Glutamatergic neuron (in vitro differentiated cells): ENCODE measurements at regions not wholly inside any gene's neighbourhood (a gene's known extent, or its start where the extent isn't known, plus 50 kb on each side); places are given as distances from the start of the nearest gene placed in this dataset.

ENCODE experiments used
- DNase-seq: peaks from one replicate; pipeline ENCODE4 v3.0.0; 2022
- H3K27ac Mint-ChIP-seq: one replicate; pipeline ENCODE4 v1.8.0; 2020; ENCODE audit warnings: mild to moderate bottlenecking, mixed read lengths, inconsistent platforms; ENCODE audit not compliant: unreplicated experiment
- H3K27me3 Mint-ChIP-seq: one replicate; pipeline ENCODE4 v1.8.0; 2020; ENCODE audit warnings: mild to moderate bottlenecking, moderate library complexity, mixed read lengths, inconsistent platforms; ENCODE audit not compliant: unreplicated experiment
- H3K36me3 Mint-ChIP-seq: one replicate; pipeline ENCODE4 v1.8.0; 2020; ENCODE audit warnings: mild to moderate bottlenecking, mixed read lengths, inconsistent platforms; ENCODE audit not compliant: unreplicated experiment
- H3K4me1 Mint-ChIP-seq: one replicate; pipeline ENCODE4 v1.8.0; 2020; ENCODE audit warnings: mild to moderate bottlenecking, low read depth, mixed read lengths, inconsistent platforms; ENCODE audit not compliant: unreplicated experiment
- H3K4me3 Mint-ChIP-seq: one replicate; pipeline ENCODE4 v1.8.0; 2020; ENCODE audit warnings: mild to moderate bottlenecking, mixed read lengths, inconsistent platforms; ENCODE audit not compliant: unreplicated experiment
- H3K9me3 Mint-ChIP-seq: one replicate; pipeline ENCODE4 v1.8.0; 2020; ENCODE audit warnings: mild to moderate bottlenecking, moderate library complexity, mixed read lengths, inconsistent platforms; ENCODE audit not compliant: unreplicated experiment
- TF ChIP-seq, protein P1 (sequence below): fragments of 200-600 bp; sonication (generic); IDR thresholded peaks from one replicate; pipeline ENCODE4 v1.5.0; 2021; ENCODE audit not compliant: partially characterized antibody, unreplicated experiment

DNA sequence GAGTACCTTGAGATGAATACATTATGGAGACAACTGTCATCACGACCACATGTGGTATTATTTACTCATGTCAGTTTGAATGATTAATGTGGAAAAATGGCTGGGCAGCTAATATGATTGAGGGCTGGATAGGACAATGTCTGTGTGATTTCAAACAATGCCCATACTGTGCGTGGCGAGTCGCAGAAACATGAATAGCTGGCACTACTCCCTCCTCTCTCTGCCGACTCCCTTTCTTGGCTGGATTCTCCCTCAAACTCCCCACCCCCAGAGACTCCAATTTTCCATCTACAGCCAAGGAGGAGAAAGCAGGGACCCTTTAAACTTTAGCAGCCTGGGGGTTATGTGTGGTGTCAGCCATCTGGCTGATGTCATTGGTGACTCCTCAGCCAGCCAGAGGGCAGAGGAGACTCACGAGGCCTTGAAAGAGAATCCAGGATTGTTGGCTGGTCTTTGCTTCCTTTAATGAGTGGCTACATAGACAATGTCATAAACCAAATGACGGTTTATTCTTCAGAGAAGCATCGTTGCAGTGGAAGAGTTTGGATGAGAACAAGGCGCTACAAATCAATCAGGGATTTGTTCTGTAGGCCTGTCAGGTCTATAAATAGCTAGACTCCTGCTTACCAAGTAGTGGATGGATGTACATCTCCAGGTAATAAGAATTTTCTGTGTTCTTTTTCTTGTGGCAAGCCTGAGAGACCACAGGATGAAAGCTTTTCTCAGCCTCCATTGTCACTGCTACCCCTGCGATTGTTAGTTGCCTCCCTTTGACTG, 165.6 kb downstream of the DLEU7 start:
- H3K4me3 Mint-ChIP-seq: no peak overlapping the region
- TF ChIP-seq, protein P1, sequence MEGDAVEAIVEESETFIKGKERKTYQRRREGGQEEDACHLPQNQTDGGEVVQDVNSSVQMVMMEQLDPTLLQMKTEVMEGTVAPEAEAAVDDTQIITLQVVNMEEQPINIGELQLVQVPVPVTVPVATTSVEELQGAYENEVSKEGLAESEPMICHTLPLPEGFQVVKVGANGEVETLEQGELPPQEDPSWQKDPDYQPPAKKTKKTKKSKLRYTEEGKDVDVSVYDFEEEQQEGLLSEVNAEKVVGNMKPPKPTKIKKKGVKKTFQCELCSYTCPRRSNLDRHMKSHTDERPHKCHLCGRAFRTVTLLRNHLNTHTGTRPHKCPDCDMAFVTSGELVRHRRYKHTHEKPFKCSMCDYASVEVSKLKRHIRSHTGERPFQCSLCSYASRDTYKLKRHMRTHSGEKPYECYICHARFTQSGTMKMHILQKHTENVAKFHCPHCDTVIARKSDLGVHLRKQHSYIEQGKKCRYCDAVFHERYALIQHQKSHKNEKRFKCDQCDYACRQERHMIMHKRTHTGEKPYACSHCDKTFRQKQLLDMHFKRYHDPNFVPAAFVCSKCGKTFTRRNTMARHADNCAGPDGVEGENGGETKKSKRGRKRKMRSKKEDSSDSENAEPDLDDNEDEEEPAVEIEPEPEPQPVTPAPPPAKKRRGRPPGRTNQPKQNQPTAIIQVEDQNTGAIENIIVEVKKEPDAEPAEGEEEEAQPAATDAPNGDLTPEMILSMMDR: no peak
- H3K27me3 Mint-ChIP-seq: no peaks in the 10 kb centered on the region
- H3K36me3 Mint-ChIP-seq: no peaks in the 10 kb centered on the region
- H3K9me3 Mint-ChIP-seq: no peaks in the 10 kb centered on the region
- no peak for DNase-seq
- no peaks in the 10 kb centered on the region for H3K4me1 Mint-ChIP-seq
- no peak overlapping the region for H3K27ac Mint-ChIP-seq

DNA sequence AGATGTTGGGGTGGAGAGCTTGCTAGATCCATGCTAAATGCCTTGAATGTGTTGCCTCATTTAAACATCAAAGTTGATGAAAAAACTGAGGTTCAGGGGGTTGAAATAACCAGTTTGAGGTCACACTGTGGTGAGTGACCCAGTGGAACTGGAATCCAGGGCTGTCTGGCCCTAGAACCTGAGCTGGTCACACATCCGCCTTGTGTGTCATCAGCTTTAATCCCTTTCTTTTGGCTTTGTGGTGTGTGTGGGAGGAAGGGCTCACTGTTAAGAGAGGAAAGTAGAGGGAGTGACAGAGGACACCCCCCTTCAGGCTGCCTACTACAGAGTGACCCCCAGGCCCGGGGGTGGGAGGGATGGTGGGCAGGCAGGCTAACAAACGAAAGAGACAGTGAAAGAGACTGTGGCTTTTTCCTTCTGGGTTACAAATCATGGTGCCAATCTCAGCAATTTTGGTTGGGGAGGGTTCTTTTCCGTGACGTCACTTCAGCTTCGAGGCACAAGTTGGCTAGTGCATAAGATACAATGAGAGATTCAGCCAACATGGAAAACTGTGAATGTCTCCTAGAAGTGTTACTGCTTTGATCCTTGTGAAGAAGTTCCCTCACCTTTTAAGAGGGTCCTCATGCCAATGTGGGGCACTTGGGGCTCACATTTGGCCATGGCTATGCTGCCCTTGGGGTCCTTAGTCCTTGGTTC, 164.9 kb downstream of the DLEU7 start:
- no peak overlapping the region for H3K4me3 Mint-ChIP-seq
- no peaks in the 10 kb centered on the region for H3K4me1 Mint-ChIP-seq
- no peak for DNase-seq
- TF ChIP-seq, protein P1: no peak
- no peaks in the 10 kb centered on the region for H3K27me3 Mint-ChIP-seq
- no peaks in the 10 kb centered on the region for H3K36me3 Mint-ChIP-seq
- H3K9me3 Mint-ChIP-seq: no peaks in the 10 kb centered on the region
- H3K27ac Mint-ChIP-seq: no peak overlapping the region

DNA sequence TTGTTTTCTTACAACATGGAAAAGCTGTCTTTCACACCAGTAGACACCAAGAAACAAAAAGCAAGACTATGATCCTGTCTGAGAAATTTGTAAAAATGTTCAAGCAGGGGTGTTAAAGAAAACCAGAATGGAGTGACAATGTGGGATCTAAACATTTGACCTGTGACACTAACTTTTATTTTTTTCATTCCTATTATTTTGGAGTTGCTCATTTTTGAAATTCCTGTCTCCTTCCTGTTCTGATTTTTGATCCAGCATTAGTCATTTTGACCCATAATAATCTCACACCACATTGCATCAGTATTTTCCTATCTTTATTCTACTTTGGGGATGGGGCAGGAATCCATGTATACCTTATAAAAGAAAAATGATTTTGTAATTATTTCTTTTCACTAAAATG, 164.2 kb downstream of the DLEU7 start:
- H3K4me1 Mint-ChIP-seq: no peaks in the 10 kb centered on the region
- no peak overlapping the region for H3K4me3 Mint-ChIP-seq
- no peak for DNase-seq
- H3K27me3 Mint-ChIP-seq: no peaks in the 10 kb centered on the region
- TF ChIP-seq, protein P1: no peak
- no peaks in the 10 kb centered on the region for H3K9me3 Mint-ChIP-seq
- no peak overlapping the region for H3K27ac Mint-ChIP-seq
- no peaks in the 10 kb centered on the region for H3K36me3 Mint-ChIP-seq

DNA sequence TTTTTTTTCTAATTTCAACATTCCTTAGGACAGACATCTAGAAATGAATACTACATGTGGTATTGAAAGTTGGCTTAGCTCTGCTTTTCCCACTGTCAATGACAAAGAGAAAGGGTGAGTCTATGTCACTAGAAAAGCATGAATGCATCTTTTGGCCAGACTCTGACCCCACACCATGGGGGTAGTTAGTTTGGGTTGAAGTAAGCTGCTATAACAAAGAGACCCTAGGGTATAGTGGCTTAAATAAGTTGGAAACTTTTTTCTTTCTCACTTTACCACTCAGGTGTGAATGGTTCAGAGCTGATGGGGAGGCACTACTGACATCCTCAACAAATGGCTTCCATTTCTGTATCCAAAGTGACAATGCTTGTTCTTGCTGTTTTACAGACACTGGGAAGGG, 161.5 kb downstream of the DLEU7 start:
- Mint-ChIP-seq H3K4me1 (no peaks in the 10 kb centered on the region), H3K27ac (no peak overlapping the region), H3K9me3 (no peaks in the 10 kb centered on the region), H3K4me3 (no peak overlapping the region), H3K27me3 (no peaks in the 10 kb centered on the region), H3K36me3 (no peaks in the 10 kb centered on the region)
- TF ChIP-seq, protein P1: no peak
- no peak for DNase-seq

DNA sequence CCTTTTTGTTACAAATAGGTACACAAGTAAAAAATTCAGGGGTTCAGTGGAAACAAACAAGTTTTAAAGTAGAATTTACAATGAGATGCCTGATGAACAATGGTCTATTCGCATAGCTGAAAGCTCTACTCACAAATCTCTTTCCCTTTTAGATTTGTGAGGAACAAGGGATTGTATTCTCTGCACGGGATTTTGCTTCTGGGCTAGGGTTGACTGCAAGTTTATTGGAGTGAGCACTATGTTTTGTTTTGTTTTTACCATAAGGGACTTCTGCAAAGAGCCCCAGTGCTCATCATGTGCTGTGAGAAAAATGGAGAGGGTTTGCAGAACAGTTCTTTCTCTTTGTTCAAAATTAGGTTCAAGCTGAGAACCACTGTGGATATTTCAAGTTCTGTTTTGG, 160.5 kb downstream of the DLEU7 start:
- no peaks in the 10 kb centered on the region for H3K9me3 Mint-ChIP-seq
- H3K27ac Mint-ChIP-seq: no peak overlapping the region
- DNase-seq: no peak
- no peaks in the 10 kb centered on the region for H3K27me3 Mint-ChIP-seq
- TF ChIP-seq, protein P1: no peak
- no peaks in the 10 kb centered on the region for H3K36me3 Mint-ChIP-seq
- no peaks in the 10 kb centered on the region for H3K4me1 Mint-ChIP-seq
- no peak overlapping the region for H3K4me3 Mint-ChIP-seq
